GM12875 (cell line): ENCODE measurements at regions not wholly inside any gene's neighbourhood (a gene's known extent, or its start where the extent isn't known, plus 50 kb on each side); places are given as distances from the start of the nearest gene placed in this dataset.

Source experiments
- H3K4me3 ChIP-seq: one replicate; pipeline ENCODE4 v1.5.1; 2011; ENCODE audit warnings: low read depth, low read length, control low read depth
- TF ChIP-seq, protein P1 (sequence below): IDR thresholded peaks from 2 replicates; pipeline ENCODE4 v1.5.1; 2011; ENCODE audit warnings: low read depth, mild to moderate bottlenecking, control low read depth, inconsistent platforms, low read length, moderate library complexity, borderline replicate concordance; ENCODE audit not compliant: insufficient read depth

DNA sequence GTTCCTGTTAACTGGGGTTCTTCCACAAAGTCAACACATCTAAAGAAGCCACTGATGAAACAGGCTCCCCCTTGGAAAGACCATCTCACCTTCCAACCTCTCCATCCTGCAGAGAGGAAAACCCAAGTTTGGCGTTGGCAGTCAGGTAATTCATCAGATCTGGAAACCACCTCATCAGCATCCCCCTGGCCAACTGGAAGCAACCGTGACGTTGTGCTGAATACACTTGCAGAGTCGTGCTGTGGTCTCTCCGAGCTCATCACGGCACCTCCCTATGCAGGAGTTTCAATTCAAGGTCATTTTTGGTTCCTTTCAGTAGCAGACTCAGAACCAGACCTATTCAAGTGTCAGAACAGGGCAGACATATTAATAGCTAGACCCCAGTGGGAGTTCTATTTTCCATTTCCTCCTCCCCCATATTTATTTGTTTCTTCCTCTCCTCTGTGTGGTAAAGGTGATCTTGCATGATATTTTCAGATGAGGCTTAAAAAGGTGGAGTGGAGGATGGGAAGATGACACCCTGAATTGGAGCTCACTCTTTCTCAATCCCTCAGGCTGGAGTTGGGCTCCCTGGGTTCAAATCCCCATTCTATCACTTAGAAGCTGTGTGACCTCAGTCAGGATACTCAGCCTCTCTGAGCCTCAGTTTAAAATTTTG lies 149.1 kb upstream of the ADO start:
- H3K4me3 ChIP-seq: no peak overlapping the region
- TF ChIP-seq, protein P1, sequence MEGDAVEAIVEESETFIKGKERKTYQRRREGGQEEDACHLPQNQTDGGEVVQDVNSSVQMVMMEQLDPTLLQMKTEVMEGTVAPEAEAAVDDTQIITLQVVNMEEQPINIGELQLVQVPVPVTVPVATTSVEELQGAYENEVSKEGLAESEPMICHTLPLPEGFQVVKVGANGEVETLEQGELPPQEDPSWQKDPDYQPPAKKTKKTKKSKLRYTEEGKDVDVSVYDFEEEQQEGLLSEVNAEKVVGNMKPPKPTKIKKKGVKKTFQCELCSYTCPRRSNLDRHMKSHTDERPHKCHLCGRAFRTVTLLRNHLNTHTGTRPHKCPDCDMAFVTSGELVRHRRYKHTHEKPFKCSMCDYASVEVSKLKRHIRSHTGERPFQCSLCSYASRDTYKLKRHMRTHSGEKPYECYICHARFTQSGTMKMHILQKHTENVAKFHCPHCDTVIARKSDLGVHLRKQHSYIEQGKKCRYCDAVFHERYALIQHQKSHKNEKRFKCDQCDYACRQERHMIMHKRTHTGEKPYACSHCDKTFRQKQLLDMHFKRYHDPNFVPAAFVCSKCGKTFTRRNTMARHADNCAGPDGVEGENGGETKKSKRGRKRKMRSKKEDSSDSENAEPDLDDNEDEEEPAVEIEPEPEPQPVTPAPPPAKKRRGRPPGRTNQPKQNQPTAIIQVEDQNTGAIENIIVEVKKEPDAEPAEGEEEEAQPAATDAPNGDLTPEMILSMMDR: no peak

DNA sequence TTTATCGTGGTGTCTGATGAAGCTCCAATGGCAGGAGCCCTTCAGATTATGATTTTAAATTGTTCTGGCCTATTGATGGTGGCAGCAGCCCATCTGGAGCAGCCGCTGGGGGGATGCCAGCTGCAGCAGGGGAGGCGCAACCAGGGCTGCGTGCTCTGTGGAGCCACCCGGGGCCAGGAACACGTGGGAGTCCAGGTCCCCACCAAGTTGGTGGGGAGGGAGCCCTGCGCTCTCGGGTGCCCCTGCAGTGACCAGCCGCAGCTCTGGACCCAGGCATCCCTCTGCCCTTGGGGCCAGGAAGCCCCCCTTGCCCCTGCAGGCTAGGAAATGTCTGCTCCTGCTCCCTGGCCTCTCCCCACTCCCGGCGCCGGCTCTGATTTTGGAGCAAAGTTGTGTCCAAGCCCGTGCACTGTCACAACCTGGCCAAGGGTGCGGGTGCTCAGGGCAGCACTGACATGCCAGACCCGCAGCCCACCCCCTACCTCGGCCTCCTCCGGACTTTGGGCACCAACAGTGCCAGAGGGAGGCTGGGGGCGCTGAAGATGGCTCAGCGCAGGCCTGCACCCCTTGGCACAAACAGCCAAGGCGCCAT lies 147.2 kb upstream of the ADO start:
- TF ChIP-seq, protein P1: no peak
- no peak overlapping the region for H3K4me3 ChIP-seq

DNA sequence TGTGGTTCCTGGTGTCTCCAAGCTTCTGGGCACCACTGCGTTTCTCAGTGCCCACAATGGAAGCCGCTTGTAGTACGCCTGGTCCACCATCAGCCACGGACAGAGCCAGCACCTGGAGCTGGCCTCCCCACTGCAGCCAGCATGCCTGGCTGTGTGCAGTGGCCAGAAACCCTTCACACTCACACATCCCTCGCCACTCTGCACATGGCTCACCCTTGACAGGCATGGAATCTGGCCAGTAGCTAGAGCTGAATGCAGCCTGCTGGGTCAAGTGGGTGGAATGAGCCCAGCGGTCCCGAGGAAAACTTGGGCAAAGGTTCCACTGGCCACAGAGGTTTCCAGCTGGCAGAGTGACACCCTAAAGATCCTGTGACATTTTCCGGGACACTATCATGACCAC lies 146.0 kb upstream of the ADO start:
- TF ChIP-seq, protein P1: no peak
- no peak overlapping the region for H3K4me3 ChIP-seq

DNA sequence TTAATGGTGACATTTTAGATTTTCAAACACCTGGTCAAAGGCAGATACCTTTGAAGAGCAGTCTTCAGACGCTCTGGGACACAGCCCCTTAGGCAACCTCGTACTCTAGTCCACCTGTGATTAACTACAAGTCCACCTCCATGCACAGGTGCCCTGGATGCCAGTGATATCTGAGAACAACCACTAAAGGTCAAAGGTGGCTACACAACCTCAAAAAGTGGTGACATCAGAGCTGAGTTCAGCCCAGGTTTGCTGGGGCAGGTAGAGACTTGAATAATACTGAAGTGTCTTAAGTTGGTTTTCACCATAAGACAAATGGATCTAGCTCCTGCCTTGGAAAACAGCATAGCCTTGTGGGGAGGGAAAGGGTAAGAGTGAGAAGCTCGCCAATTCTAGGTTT lies 143.4 kb upstream of the ADO start:
- H3K4me3 ChIP-seq: no peak overlapping the region
- TF ChIP-seq, protein P1: no peak

DNA sequence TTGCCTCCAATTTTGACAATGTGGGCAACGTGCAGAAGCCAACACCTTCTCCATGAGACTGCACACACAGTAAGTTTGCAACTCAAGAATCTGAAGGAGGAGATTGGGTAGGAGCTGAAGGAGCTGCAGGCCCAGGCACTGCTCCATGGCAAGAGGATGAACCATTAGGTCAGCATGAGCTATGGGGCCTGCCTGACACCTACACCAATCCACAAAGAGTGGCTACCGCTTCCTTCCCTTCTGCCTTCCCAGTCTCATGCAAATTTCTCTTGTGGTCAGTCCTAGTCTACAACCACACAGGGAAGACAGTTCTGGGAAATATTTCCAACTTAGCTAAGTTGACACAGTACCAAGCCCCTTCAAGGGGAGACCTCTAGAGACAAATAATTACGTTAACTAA lies 142.0 kb upstream of the ADO start:
- no peak overlapping the region for H3K4me3 ChIP-seq
- TF ChIP-seq, protein P1: no peak

DNA sequence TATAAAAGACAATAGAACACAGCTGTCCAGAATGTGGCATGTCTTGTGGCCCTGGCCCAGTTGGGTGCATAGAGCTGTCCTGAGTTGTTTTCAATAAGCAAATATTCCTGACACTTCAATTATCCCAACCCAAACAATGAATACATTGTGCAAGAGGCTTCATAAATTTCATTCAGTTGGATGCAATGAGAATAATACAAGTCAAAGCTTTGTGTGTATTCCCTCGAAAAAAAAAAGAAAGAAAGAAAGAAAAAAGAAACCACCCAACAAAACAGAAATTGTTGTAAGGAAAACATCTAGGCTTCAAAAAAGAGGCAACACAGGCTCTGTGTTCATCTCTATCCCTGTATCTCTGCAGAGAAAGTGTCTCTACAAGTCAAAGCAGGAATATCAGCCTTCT lies 138.7 kb upstream of the ADO start:
- no peak overlapping the region for H3K4me3 ChIP-seq
- TF ChIP-seq, protein P1: no peak

DNA sequence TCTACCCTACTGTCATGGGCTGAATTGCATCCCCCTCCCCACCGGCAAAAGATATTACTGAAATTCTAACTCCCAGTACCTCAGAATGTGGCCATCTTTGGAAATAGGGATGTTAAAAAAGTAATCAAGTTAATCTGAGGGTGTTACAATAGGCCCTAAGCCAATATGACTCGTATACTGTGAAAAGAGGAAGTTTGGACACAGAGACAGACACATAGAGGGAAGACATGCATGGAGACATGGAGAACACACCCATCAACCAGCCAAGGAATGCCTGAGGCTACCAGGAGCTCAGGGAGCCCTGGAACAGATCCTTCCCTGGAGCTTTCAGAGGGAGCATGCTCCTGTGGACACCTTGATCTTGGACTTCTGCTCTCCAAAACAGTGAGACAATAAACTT lies 138.2 kb upstream of the ADO start:
- no peak overlapping the region for H3K4me3 ChIP-seq
- TF ChIP-seq, protein P1: no peak
